Loucy (cell line): ENCODE measurements at regions not wholly inside any gene's neighbourhood (a gene's known extent, or its start where the extent isn't known, plus 50 kb on each side); places are given as distances from the start of the nearest gene placed in this dataset.

Source experiments
- H2AFZ ChIP-seq: fragments of 200-600 bp; sonication (generic); 2 replicates; pipeline ENCODE4 v1.6.0; 2016; ENCODE audit warnings: antibody characterized with exemption, mild to moderate bottlenecking, low read length, moderate library complexity
- H3F3A ChIP-seq: fragments of 200-600 bp; 2 replicates; pipeline ENCODE4 v1.6.0; 2016; ENCODE audit warnings: antibody characterized with exemption, low read depth, mild to moderate bottlenecking
- H3K27me3 ChIP-seq: fragments of 200-600 bp; sonication (generic); 2 replicates; pipeline ENCODE4 v1.6.1; 2014; ENCODE audit warnings: low read length, mild to moderate bottlenecking; ENCODE audit not compliant: insufficient read depth, poor library complexity, severe bottlenecking
- H3K36me3 ChIP-seq: fragments of 200-600 bp; sonication (generic); 2 replicates; pipeline ENCODE4 v1.6.1; 2016; ENCODE audit warnings: low read length; ENCODE audit not compliant: insufficient read depth
- H3K4me1 ChIP-seq: fragments of 200-600 bp; sonication (generic); 2 replicates; pipeline ENCODE4 v1.5.1; 2014; ENCODE audit warnings: low read length, mild to moderate bottlenecking; ENCODE audit not compliant: insufficient read depth, poor library complexity, severe bottlenecking
- H3K4me2 ChIP-seq: fragments of 200-600 bp; sonication (generic); 2 replicates; pipeline ENCODE4 v1.6.0; 2014; ENCODE audit warnings: antibody characterized with exemption, low read length, low read depth, mild to moderate bottlenecking; ENCODE audit not compliant: poor library complexity, severe bottlenecking
- H3K4me3 ChIP-seq: fragments of 200-600 bp; sonication (generic); 2 replicates; pipeline ENCODE4 v1.5.1; 2014; ENCODE audit warnings: low read length, mild to moderate bottlenecking, mixed read lengths; ENCODE audit not compliant: poor library complexity, severe bottlenecking
- H3K79me2 ChIP-seq: fragments of 200-600 bp; sonication (generic); 2 replicates; pipeline ENCODE4 v1.6.1; 2014; ENCODE audit warnings: low read length; ENCODE audit not compliant: insufficient read depth
- H3K9ac ChIP-seq: fragments of 200-600 bp; sonication (generic); 2 replicates; pipeline ENCODE4 v1.6.0; 2014; ENCODE audit warnings: mild to moderate bottlenecking, low read depth, low read length, moderate library complexity; ENCODE audit not compliant: poor library complexity, severe bottlenecking
- H3K9me2 ChIP-seq: fragments of 200-600 bp; sonication (generic); replicated peaks from 2 replicates; pipeline ENCODE4 v1.6.1; 2016; ENCODE audit warnings: low read depth, low read length, mixed read lengths
- H3K9me3 ChIP-seq: fragments of 200-600 bp; sonication (generic); 2 replicates; pipeline ENCODE4 v1.6.1; 2014; ENCODE audit warnings: mild to moderate bottlenecking, antibody characterized with exemption, low read length, low read depth; ENCODE audit not compliant: insufficient read depth
- H4K20me1 ChIP-seq: fragments of 200-600 bp; sonication (generic); 2 replicates; pipeline ENCODE4 v1.6.0; 2014; ENCODE audit warnings: antibody characterized with exemption, low read length, mild to moderate bottlenecking; ENCODE audit not compliant: insufficient read depth, poor library complexity, severe bottlenecking
- CTCF ChIP-seq: fragments of 200-600 bp; sonication (generic); conservative IDR thresholded peaks from 2 replicates; pipeline ENCODE4 v1.5.1; 2014; ENCODE audit warnings: mild to moderate bottlenecking, antibody characterized with exemption, low read length
- EZH2phosphoT487 ChIP-seq: fragments of 200-600 bp; IDR thresholded peaks from 2 replicates; pipeline ENCODE4 v1.6.1; 2018; ENCODE audit warnings: antibody characterized with exemption, mild to moderate bottlenecking, moderate library complexity, borderline replicate concordance

- no peak overlapping the region for H3K4me3 ChIP-seq
- no peak overlapping the region for H2AFZ ChIP-seq
- no peak overlapping the region for H3K4me2 ChIP-seq
Observed at GRCh38 chr7:13307040-13307439, 619.6 kb downstream of the ARL4A start.

GRCh38 chr7:13308423-13308822, 621.0 kb downstream of the ARL4A start:
- H3K9ac ChIP-seq: no peak overlapping the region
- no peak overlapping the region for H3K4me2 ChIP-seq
- H3K27me3 ChIP-seq: no peaks in the 10 kb centered on the region
- H3F3A ChIP-seq: no peaks in the 10 kb centered on the region
- H3K9me3 ChIP-seq: no peaks in the 10 kb centered on the region
- TF ChIP-seq EZH2phosphoT487 (no peak), CTCF (no peak)
- H3K79me2 ChIP-seq: no peaks in the 10 kb centered on the region
- no peaks in the 10 kb centered on the region for H3K36me3 ChIP-seq
- H3K4me1 ChIP-seq: no peaks in the 10 kb centered on the region
- no peaks in the 10 kb centered on the region for H3K9me2 ChIP-seq
- H3K4me3 ChIP-seq: no peak overlapping the region
- no peak overlapping the region for H2AFZ ChIP-seq
- H4K20me1 ChIP-seq: no peaks in the 10 kb centered on the region

More at GRCh38 chr7:13307040-13307439, 619.6 kb downstream of the ARL4A start:
- no peaks in the 10 kb centered on the region for H3K79me2 ChIP-seq
- H3K4me1 ChIP-seq: no peaks in the 10 kb centered on the region
- H3K27me3 ChIP-seq: no peaks in the 10 kb centered on the region
- H3K36me3 ChIP-seq: no peaks in the 10 kb centered on the region
- no peak for TF ChIP-seq EZH2phosphoT487
- no peak for TF ChIP-seq CTCF
- no peaks in the 10 kb centered on the region for H3F3A ChIP-seq
- no peaks in the 10 kb centered on the region for H4K20me1 ChIP-seq
- no peaks in the 10 kb centered on the region for H3K9me3 ChIP-seq
- no peaks in the 10 kb centered on the region for H3K9me2 ChIP-seq
- no peak overlapping the region for H3K9ac ChIP-seq

DNA sequence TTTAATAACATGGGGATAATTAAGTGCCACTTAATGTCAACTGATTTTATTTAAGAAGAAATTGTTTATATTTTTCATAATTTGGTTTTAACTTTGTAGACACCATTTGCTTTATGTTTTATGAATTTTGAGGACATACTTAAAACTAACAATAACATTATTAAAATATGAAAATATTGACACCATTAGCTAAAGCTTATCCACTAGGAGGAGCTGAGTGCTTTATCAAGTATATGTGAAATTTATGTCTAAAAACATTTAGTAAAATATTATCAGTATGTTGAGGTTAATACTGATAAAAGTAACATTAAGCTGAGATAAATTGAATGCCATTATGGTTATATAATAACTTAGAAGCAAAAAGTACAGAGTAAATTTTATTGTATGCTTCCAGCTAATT, 622.1 kb downstream of the ARL4A start:
- H3K4me2 ChIP-seq: no peak overlapping the region
- H3K27me3 ChIP-seq: no peaks in the 10 kb centered on the region
- H3K4me3 ChIP-seq: no peak overlapping the region
- H4K20me1 ChIP-seq: no peaks in the 10 kb centered on the region
- H3K36me3 ChIP-seq: no peaks in the 10 kb centered on the region
- H3K4me1 ChIP-seq: no peaks in the 10 kb centered on the region
- no peaks in the 10 kb centered on the region for H3K9me2 ChIP-seq
- H3K79me2 ChIP-seq: no peaks in the 10 kb centered on the region
- H3K9me3 ChIP-seq: no peaks in the 10 kb centered on the region
- no peaks in the 10 kb centered on the region for H3F3A ChIP-seq
- H3K9ac ChIP-seq: no peak overlapping the region
- no peak overlapping the region for H2AFZ ChIP-seq
- TF ChIP-seq CTCF: no peak
